Endodermal cell (in vitro differentiated cells): ENCODE measurements at regions not wholly inside any gene's neighbourhood (a gene's known extent, or its start where the extent isn't known, plus 50 kb on each side); places are given as distances from the start of the nearest gene placed in this dataset.

Source experiments
- DNase-seq: peaks from one replicate; pipeline ENCODE4 v3.0.0-alpha.2; 2017
- H3K27ac ChIP-seq: 2 replicates; pipeline ENCODE4 v1.5.1; 2013; ENCODE audit warnings: mild to moderate bottlenecking, low read depth, low read length, moderate library complexity
- H3K27me3 ChIP-seq: 2 replicates; pipeline ENCODE4 v1.6.1; 2013; ENCODE audit warnings: mild to moderate bottlenecking, low read length, moderate library complexity; ENCODE audit not compliant: insufficient read depth, control insufficient read depth, poor library complexity, severe bottlenecking
- H3K36me3 ChIP-seq: 2 replicates; pipeline ENCODE4 v1.7.0; 2013; ENCODE audit warnings: mild to moderate bottlenecking, low read length, moderate library complexity; ENCODE audit not compliant: control insufficient read depth, insufficient read depth
- H3K4me1 ChIP-seq: one replicate; pipeline ENCODE4 v1.7.0; 2013; ENCODE audit warnings: low read length; ENCODE audit not compliant: control insufficient read depth, insufficient read depth
- H3K4me3 ChIP-seq: 2 replicates; pipeline ENCODE4 v1.5.1; 2013; ENCODE audit warnings: mild to moderate bottlenecking, low read length, moderate library complexity
- H3K9ac ChIP-seq: 2 replicates; pipeline ENCODE4 v1.6.1; 2013; ENCODE audit warnings: mild to moderate bottlenecking, low read length, moderate library complexity; ENCODE audit not compliant: poor library complexity, severe bottlenecking; ENCODE audit errors: extremely low read depth
- H3K9me3 ChIP-seq: 2 replicates; pipeline ENCODE4 v1.6.1; 2013; ENCODE audit warnings: mild to moderate bottlenecking, low read length, moderate library complexity; ENCODE audit not compliant: control insufficient read depth
- H3K27ac Mint-ChIP-seq: 2 replicates; pipeline ENCODE4 v1.8.0; 2020; ENCODE audit warnings: mixed read lengths
- H3K27me3 Mint-ChIP-seq: 2 replicates; pipeline ENCODE4 v1.8.0; 2021; ENCODE audit warnings: mild to moderate bottlenecking, mixed read lengths; ENCODE audit not compliant: insufficient read depth
- H3K36me3 Mint-ChIP-seq: 2 replicates; pipeline ENCODE4 v1.8.0; 2020; ENCODE audit warnings: low read depth, mixed read lengths
- H3K4me1 Mint-ChIP-seq: 2 replicates; pipeline ENCODE4 v1.8.0; 2020; ENCODE audit warnings: mixed read lengths
- H3K4me3 Mint-ChIP-seq: 2 replicates; pipeline ENCODE4 v1.8.0; 2020; ENCODE audit warnings: mild to moderate bottlenecking, moderate library complexity, mixed read lengths
- H3K9me3 Mint-ChIP-seq: 2 replicates; pipeline ENCODE4 v1.8.0; 2020; ENCODE audit warnings: mild to moderate bottlenecking, mixed read lengths
- CTCF ChIP-seq: fragments of 200-600 bp; sonication (generic); conservative IDR thresholded peaks from 2 replicates; pipeline ENCODE4 v1.5.0; 2021; ENCODE audit warnings: antibody characterized with exemption, mild to moderate bottlenecking
- WGBS, 2 experiments: methylation state at CpG; one replicate each; pipeline versions ENCODE4 v1.1.5 to v1.1.7; 2013; ENCODE audit warnings: missing lambda C conversion rate in 2 of 2, mixed read lengths in 1 of 2; ENCODE audit not compliant: insufficient coverage in 1 of 2, insufficient read length in 1 of 2; 5-methylcytosine and 5-hydroxymethylcytosine counted together

- H3K36me3 Mint-ChIP-seq, result no peaks in the 10 kb centered on the region
- no peak overlapping the region for H3K27ac ChIP-seq
- H3K4me3 ChIP-seq, result no peak overlapping the region
- H3K27ac Mint-ChIP-seq, result peak overlapping the region; percentile 1
- no peak overlapping the region for H3K9ac ChIP-seq
- H3K36me3 ChIP-seq, result no peaks in the 10 kb centered on the region
- WGBS, 2 experiments, result 95 to 100% methylated on average over 1 of the region's 1 CpG
- H3K9me3 ChIP-seq, result no peaks in the 10 kb centered on the region
- no peak for DNase-seq
- TF ChIP-seq CTCF, result no peak
- no peak overlapping the region for H3K4me3 Mint-ChIP-seq
- H3K27me3 ChIP-seq, result no peaks in the 10 kb centered on the region
- H3K27me3 Mint-ChIP-seq, result no peaks in the 10 kb centered on the region
- H3K4me1 Mint-ChIP-seq, result peaks cover 4% of the 10 kb centered on the region
- H3K4me1 ChIP-seq, result no peaks in the 10 kb centered on the region
- no peaks in the 10 kb centered on the region for H3K9me3 Mint-ChIP-seq
Observed at GRCh38 chr4:125084608-125085007, 230.1 kb upstream of the FAT4 start.

GRCh38 chr4:125082729-125083417 lies 231.9 kb upstream of the FAT4 start:
- Histone ChIP-seq H3K9ac (no peak overlapping the region), H3K4me1 (no peaks in the 10 kb centered on the region), H3K9me3 (no peaks in the 10 kb centered on the region), H3K36me3 (no peaks in the 10 kb centered on the region), H3K27me3 (no peaks in the 10 kb centered on the region), H3K4me3 (no peak overlapping the region), H3K27ac (no peak overlapping the region)
- no peak overlapping the region for H3K27ac Mint-ChIP-seq
- WGBS, 2 experiments, result 96 to 99% methylated on average over 3 to 4 of the region's 4 CpGs
- H3K36me3 Mint-ChIP-seq, result no peaks in the 10 kb centered on the region
- no peak for DNase-seq
- H3K4me3 Mint-ChIP-seq, result no peak overlapping the region
- no peaks in the 10 kb centered on the region for H3K9me3 Mint-ChIP-seq
- no peak for TF ChIP-seq CTCF
- peaks cover 4% of the 10 kb centered on the region for H3K4me1 Mint-ChIP-seq
- no peaks in the 10 kb centered on the region for H3K27me3 Mint-ChIP-seq

- Histone ChIP-seq H3K9ac (no peak overlapping the region), H3K9me3 (no peaks in the 10 kb centered on the region), H3K27me3 (no peaks in the 10 kb centered on the region), H3K27ac (no peak overlapping the region), H3K4me1 (no peaks in the 10 kb centered on the region), H3K4me3 (no peak overlapping the region), H3K36me3 (no peaks in the 10 kb centered on the region)
- Mint-ChIP-seq H3K27ac (no peak overlapping the region), H3K4me3 (no peak overlapping the region), H3K4me1 (peaks cover 13% of the 10 kb centered on the region), H3K36me3 (no peaks in the 10 kb centered on the region), H3K27me3 (no peaks in the 10 kb centered on the region), H3K9me3 (no peaks in the 10 kb centered on the region)
- TF ChIP-seq CTCF, result no peak
- no peak for DNase-seq
Observed at GRCh38 chr4:125072269-125072668, 242.5 kb upstream of the FAT4 start.
